Cardiac muscle cell (in vitro differentiated cells and primary cell): ENCODE measurements at regions not wholly inside any gene's neighbourhood (a gene's known extent, or its start where the extent isn't known, plus 50 kb on each side); places are given as distances from the start of the nearest gene placed in this dataset.

Source experiments
- DNase-seq, 2 donors: peaks; one replicate each; pipeline versions ENCODE4 v3.0.0 to v3.0.0-alpha.2; 2010 to 2017; ENCODE audit warnings: low read depth in 1 of 2, low spot score in 1 of 2
- H3K27ac ChIP-seq: fragments of 200-600 bp; sonication (generic); 2 replicates; pipeline ENCODE4 v1.5.1; 2016
- H3K27me3 ChIP-seq: fragments of 200-600 bp; sonication (generic); 2 replicates; pipeline ENCODE4 v1.6.0; 2016; ENCODE audit warnings: control low read depth
- H3K36me3 ChIP-seq: fragments of 200-600 bp; sonication (generic); 2 replicates; pipeline ENCODE4 v1.5.1; 2016; ENCODE audit warnings: control low read depth
- H3K4me1 ChIP-seq: fragments of 200-600 bp; sonication (generic); 2 replicates; pipeline ENCODE4 v1.8.1; 2017; ENCODE audit warnings: low read depth, mild to moderate bottlenecking, mixed run types
- H3K4me3 ChIP-seq: fragments of 200-600 bp; sonication (generic); 2 replicates; pipeline ENCODE4 v1.5.1; 2016; ENCODE audit warnings: mild to moderate bottlenecking
- H3K9me3 ChIP-seq: fragments of 200-600 bp; sonication (generic); 2 replicates; pipeline ENCODE4 v1.5.1; 2017; ENCODE audit warnings: low read depth, mild to moderate bottlenecking, control low read depth
- CTCF ChIP-seq: IDR thresholded peaks from 2 replicates; pipeline ENCODE4 v1.5.1; 2012; ENCODE audit warnings: low read depth, mild to moderate bottlenecking, low read length

DNA sequence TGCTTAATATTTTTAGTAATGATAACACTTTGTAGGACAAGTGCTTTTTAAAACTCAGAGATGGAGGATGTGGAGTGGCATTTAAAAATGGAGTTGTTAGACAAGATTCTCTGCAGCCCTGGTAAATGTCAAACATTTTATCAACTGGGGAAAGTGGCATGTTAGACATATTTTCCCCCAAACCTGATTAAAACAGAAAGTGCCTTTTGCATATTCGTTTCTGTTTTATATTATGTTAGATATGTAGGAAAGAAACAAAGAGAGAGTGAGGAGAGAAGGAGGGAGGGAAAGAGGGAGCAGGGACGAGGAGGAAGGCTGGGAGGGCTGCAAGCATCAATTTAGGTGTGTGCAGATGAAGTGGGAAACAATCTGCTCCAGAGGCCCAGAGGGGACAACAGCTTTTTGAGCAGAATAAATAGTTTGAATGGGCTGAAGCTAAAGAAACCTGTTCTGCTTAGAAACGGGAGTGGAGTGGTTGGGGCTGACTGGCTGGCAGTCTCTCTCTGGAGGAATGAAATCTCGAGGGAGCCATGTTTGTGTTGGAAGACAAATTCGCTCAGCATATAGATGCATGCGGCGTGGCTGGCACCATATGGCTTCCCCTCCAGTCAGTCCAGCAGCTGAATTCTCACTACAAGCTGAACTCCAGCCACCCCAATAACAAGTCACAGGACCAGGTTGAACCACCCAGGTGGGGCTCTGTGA lies 502.2 kb downstream of the AJAP1 start:
- TF ChIP-seq CTCF: no peak
- H3K27me3 ChIP-seq: no peaks in the 10 kb centered on the region
- H3K4me1 ChIP-seq: no peaks in the 10 kb centered on the region
- no peak overlapping the region for H3K27ac ChIP-seq
- no peak overlapping the region for H3K4me3 ChIP-seq
- H3K36me3 ChIP-seq: no peaks in the 10 kb centered on the region
- H3K9me3 ChIP-seq: no peaks in the 10 kb centered on the region
- no peak for DNase-seq

DNA sequence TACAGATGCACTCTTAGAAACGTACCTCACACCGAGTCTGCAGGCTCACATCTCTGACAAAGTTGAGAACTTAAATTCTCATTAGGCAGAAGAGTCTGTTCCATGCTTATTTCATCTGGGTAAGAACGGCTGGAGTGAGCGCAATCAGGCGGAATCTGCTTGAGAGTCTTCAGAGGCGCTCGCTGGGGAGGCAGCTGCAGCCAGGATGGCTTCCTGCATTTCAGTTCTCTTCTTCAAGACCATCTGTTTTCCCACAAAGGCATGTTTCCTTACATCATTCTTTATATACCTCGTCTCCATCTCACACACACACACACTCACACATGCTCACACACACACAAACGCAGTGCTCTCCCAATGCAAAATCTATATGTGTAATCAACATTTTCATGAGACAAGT lies 497.1 kb downstream of the AJAP1 start:
- H3K4me1 ChIP-seq: no peaks in the 10 kb centered on the region
- DNase-seq: no peak
- H3K9me3 ChIP-seq: no peaks in the 10 kb centered on the region
- no peaks in the 10 kb centered on the region for H3K27me3 ChIP-seq
- TF ChIP-seq CTCF: no peak
- H3K4me3 ChIP-seq: no peak overlapping the region
- no peaks in the 10 kb centered on the region for H3K36me3 ChIP-seq
- H3K27ac ChIP-seq: no peak overlapping the region

DNA sequence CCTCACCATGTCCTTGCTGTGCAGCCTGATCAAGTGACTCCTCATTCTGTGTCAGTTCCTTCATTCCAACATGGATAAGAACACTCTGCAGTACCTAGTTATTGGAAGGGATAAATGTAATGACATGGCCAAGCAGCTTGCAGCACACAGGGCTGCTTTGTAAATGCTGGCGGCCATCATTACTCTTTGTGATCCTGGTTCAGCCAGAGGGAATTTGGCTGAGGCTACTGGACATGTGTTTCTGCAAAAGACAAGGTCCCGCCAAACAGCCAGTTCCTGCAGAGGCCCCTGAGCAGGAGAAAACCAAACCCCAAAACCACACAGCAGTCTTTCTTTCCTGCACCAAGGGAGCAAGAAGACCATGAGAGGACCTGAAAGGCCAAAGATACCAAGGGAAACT lies 495.8 kb downstream of the AJAP1 start:
- H3K27me3 ChIP-seq: no peaks in the 10 kb centered on the region
- H3K4me3 ChIP-seq: no peak overlapping the region
- H3K27ac ChIP-seq: no peak overlapping the region
- no peak for TF ChIP-seq CTCF
- H3K4me1 ChIP-seq: no peaks in the 10 kb centered on the region
- DNase-seq: no peak
- no peaks in the 10 kb centered on the region for H3K36me3 ChIP-seq
- no peaks in the 10 kb centered on the region for H3K9me3 ChIP-seq

DNA sequence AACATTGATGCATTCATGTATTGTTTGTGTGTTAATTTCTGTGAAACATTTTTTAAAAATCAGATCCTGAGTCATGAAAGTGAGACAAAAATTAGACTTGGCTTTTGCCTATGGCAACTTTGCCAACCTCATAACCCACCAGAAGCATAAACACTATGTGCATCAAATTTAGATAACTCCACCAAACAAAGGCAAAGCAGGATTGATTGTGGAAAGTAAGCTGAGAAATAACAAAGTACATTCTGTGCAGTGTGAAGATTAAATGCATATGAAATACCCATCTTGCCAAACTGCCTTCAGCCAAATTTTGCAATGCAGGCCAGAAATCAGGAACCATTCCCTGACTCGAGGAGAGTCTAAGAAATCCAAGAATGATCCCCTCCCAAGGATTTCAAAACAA lies 493.4 kb downstream of the AJAP1 start:
- no peak overlapping the region for H3K4me3 ChIP-seq
- H3K27me3 ChIP-seq: no peaks in the 10 kb centered on the region
- no peak for DNase-seq
- no peaks in the 10 kb centered on the region for H3K9me3 ChIP-seq
- H3K4me1 ChIP-seq: no peaks in the 10 kb centered on the region
- no peaks in the 10 kb centered on the region for H3K36me3 ChIP-seq
- no peak for TF ChIP-seq CTCF
- H3K27ac ChIP-seq: no peak overlapping the region

GRCh38 chr1:5142389-5142788 lies 488.0 kb downstream of the AJAP1 start:
- H3K4me1 ChIP-seq: no peaks in the 10 kb centered on the region
- H3K4me3 ChIP-seq: no peak overlapping the region
- H3K27me3 ChIP-seq: no peaks in the 10 kb centered on the region
- TF ChIP-seq CTCF: no peak
- DNase-seq: no peak
- no peaks in the 10 kb centered on the region for H3K9me3 ChIP-seq
- H3K36me3 ChIP-seq: no peaks in the 10 kb centered on the region
- no peak overlapping the region for H3K27ac ChIP-seq

DNA sequence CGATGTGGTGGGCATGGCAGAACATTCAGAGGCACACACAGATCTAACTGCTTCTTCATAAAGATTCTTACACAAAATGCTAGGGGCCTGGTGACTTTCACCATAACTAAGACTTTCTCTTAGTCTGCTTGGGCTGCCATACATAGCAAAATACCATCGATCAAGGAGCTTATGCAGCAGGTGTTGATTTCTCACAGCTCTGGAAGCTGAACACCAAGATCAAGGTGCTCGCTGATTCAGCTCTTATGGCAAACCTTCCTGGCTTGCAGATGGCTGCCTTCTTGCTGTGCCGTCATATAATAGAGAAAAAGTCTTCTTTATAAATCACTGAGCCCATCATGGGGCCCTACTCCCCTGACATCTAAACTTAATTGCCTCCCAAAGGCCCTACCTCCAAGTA lies 487.3 kb downstream of the AJAP1 start:
- Histone ChIP-seq H3K36me3 (no peaks in the 10 kb centered on the region), H3K4me3 (no peak overlapping the region), H3K27ac (no peak overlapping the region), H3K27me3 (no peaks in the 10 kb centered on the region), H3K4me1 (no peaks in the 10 kb centered on the region), H3K9me3 (no peaks in the 10 kb centered on the region)
- TF ChIP-seq CTCF: no peak
- DNase-seq: no peak
